ENCODE measurements at regions not wholly inside any gene's neighbourhood (a gene's known extent, or its start where the extent isn't known, plus 50 kb on each side); places are given as distances from the start of the nearest gene placed in this dataset.

DNA sequence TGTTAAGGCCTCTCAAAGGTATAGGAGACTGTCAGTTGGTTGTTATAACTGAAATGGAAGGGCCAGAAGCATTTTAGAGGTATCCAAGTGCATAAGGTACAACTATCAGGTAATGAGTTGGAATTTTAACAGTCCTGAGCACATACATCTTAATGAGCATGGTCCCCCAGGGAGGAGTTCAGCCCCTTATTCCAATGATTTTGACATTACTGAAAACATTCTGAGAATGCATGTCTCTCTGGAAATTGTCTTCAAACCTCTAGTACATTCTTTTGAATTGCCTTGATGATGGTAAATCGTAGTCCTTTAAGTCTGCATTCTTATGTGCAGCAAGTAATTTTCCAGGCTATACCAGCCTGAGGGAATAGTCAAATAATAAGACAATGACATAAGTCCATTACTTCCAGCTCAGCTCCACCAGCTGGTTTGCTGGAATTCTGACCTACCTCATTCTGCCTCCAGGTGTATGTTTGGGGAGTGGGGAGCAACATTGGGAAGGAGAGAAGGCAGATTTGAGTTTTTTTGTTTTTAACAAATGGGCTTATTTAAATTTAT is 239.2 kb downstream of the MSRB3 start:
- no peak overlapping the region for H3K4me3 ChIP-seq
- no peak overlapping the region for H3K4me2 ChIP-seq
- no peaks in the 10 kb centered on the region for H3K79me2 ChIP-seq
- H3K27ac ChIP-seq = no peak overlapping the region
- H3K27me3 ChIP-seq = no peaks in the 10 kb centered on the region
- WGBS (ENCODE audit: low lambda C conversion rate, missing lambda C conversion rate) = 90% methylated on average over 1 of the region's 1 CpG
- no peak for TF ChIP-seq EZH2 (IDR thresholded peaks at IDR 0.05; ENCODE audit: borderline replicate concordance)
- no peak for TF ChIP-seq CTCF (IDR thresholded peaks at IDR 0.05; ENCODE audit: poor library complexity)
- no peak for TF ChIP-seq EZH2phosphoT487 (IDR thresholded peaks at IDR 0.05; ENCODE audit: low read depth, severe bottlenecking, unreplicated experiment)
- no peaks in the 10 kb centered on the region for H3K4me1 ChIP-seq (ENCODE audit: insufficient read depth)
- no peaks in the 10 kb centered on the region for H3K36me3 ChIP-seq (replicated peaks; ENCODE audit: insufficient read depth, low read depth)
- H3K9me2 ChIP-seq (replicated peaks; ENCODE audit: insufficient read depth) = no peaks in the 10 kb centered on the region
- H2AFZ ChIP-seq = no peak overlapping the region
- no peaks in the 10 kb centered on the region for H4K20me1 ChIP-seq (ENCODE audit: insufficient read depth, poor library complexity, severe bottlenecking)
- no peak for DNase-seq (ENCODE audit: low spot score)
- H3K9me3 ChIP-seq (ENCODE audit: low read depth) = no peaks in the 10 kb centered on the region

DNA sequence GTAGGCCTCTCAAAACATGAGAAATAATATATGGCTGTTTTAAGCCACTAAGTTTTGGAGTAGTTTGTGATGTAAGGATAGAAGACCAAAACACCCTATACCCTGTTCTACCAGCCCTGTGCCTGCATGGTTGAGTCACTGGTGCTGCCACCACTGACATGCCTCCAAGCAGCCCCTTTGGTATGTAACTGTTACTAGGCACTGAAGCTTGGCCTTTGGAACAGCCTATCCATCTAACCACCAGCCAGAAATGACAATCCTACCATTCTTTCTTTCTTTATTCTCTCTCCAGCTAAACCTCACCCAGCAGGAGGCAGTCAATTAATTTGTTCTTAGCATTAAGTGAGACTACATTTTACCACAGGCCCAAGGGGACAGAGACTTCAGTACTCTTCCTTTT is 240.3 kb downstream of the MSRB3 start:
- H3K4me2 ChIP-seq = no peak overlapping the region
- H3K36me3 ChIP-seq (replicated peaks; ENCODE audit: insufficient read depth, low read depth) = no peaks in the 10 kb centered on the region
- no peak for DNase-seq (ENCODE audit: low spot score)
- no peak overlapping the region for H3K4me3 ChIP-seq
- H3K4me1 ChIP-seq (ENCODE audit: insufficient read depth) = no peaks in the 10 kb centered on the region
- no peaks in the 10 kb centered on the region for H4K20me1 ChIP-seq (ENCODE audit: insufficient read depth, poor library complexity, severe bottlenecking)
- no peak overlapping the region for H3K27ac ChIP-seq
- no peaks in the 10 kb centered on the region for H3K9me2 ChIP-seq (replicated peaks; ENCODE audit: insufficient read depth)
- TF ChIP-seq EZH2phosphoT487 (IDR thresholded peaks at IDR 0.05; ENCODE audit: low read depth, severe bottlenecking, unreplicated experiment) = no peak
- TF ChIP-seq CTCF (IDR thresholded peaks at IDR 0.05; ENCODE audit: poor library complexity) = no peak
- no peak for TF ChIP-seq EZH2 (IDR thresholded peaks at IDR 0.05; ENCODE audit: borderline replicate concordance)
- no peaks in the 10 kb centered on the region for H3K27me3 ChIP-seq
- H3K9me3 ChIP-seq (ENCODE audit: low read depth) = no peaks in the 10 kb centered on the region
- no peaks in the 10 kb centered on the region for H3K79me2 ChIP-seq
- H2AFZ ChIP-seq = no peak overlapping the region

DNA sequence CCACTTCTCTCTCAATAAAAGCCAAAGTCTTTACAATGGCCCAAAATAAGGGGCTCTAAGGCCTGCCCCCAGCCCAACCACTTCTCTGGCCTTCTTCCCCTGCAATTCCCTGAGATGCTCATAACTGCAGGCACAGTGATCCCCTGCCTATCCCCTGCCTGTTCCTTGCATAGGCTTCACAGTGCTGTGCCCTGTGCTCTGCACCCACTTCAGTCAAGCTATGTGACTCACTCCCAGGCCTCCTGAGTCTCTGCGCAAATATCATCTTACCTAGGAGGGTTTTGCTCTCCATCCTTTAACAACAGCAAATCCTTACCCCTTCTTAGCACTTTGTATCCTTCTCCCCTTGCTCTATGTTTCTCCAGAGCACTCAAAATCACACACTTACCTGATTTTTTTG is 242.2 kb downstream of the MSRB3 start:
- Histone ChIP-seq H3K4me3 (no peak overlapping the region), H4K20me1 (ENCODE audit: insufficient read depth, poor library complexity, severe bottlenecking) (no peaks in the 10 kb centered on the region), H3K79me2 (no peaks in the 10 kb centered on the region), H3K27me3 (no peaks in the 10 kb centered on the region), H2AFZ (no peak overlapping the region), H3K4me1 (ENCODE audit: insufficient read depth) (no peaks in the 10 kb centered on the region), H3K9me3 (ENCODE audit: low read depth) (no peaks in the 10 kb centered on the region), H3K9me2 (replicated peaks; ENCODE audit: insufficient read depth) (no peaks in the 10 kb centered on the region), H3K4me2 (no peak overlapping the region), H3K36me3 (replicated peaks; ENCODE audit: insufficient read depth, low read depth) (no peaks in the 10 kb centered on the region), H3K27ac (no peak overlapping the region)
- TF ChIP-seq EZH2phosphoT487 (IDR thresholded peaks at IDR 0.05; ENCODE audit: low read depth, severe bottlenecking, unreplicated experiment) = no peak
- no peak for TF ChIP-seq EZH2 (IDR thresholded peaks at IDR 0.05; ENCODE audit: borderline replicate concordance)
- TF ChIP-seq CTCF (IDR thresholded peaks at IDR 0.05; ENCODE audit: poor library complexity) = no peak
- DNase-seq (ENCODE audit: low spot score) = no peak
- WGBS (ENCODE audit: low lambda C conversion rate, missing lambda C conversion rate) = 94% methylated on average over 1 of the region's 1 CpG

All from hepatocyte (in vitro differentiated cells).